Trophoblast cell (in vitro differentiated cells and primary cell): ENCODE measurements at regions not wholly inside any gene's neighbourhood (a gene's known extent, or its start where the extent isn't known, plus 50 kb on each side); places are given as distances from the start of the nearest gene placed in this dataset.

ENCODE experiments used
- DNase-seq, 2 donors: peaks; one replicate each; pipeline ENCODE4 v3.0.0-alpha.2; 2016
- H2AFZ ChIP-seq: 2 replicates; pipeline ENCODE4 v1.6.1; 2013; ENCODE audit warnings: low read length, moderate library complexity, mild to moderate bottlenecking; ENCODE audit not compliant: insufficient read depth, poor library complexity
- H2AK5ac ChIP-seq: 2 replicates; pipeline ENCODE4 v1.6.1; 2013; ENCODE audit warnings: mild to moderate bottlenecking, low read length
- H2BK120ac ChIP-seq: 2 replicates; pipeline ENCODE4 v1.6.1; 2013; ENCODE audit warnings: low read length, mild to moderate bottlenecking, moderate library complexity; ENCODE audit not compliant: insufficient read depth, poor library complexity
- H2BK12ac ChIP-seq: 2 replicates; pipeline ENCODE4 v1.6.1; 2013; ENCODE audit warnings: mild to moderate bottlenecking, low read length, moderate library complexity
- H2BK5ac ChIP-seq: 2 replicates; pipeline ENCODE4 v1.6.1; 2013; ENCODE audit warnings: low read length, low read depth, moderate library complexity, mild to moderate bottlenecking; ENCODE audit not compliant: poor library complexity
- H3K14ac ChIP-seq: 2 replicates; pipeline ENCODE4 v1.6.1; 2013; ENCODE audit warnings: mild to moderate bottlenecking, low read length
- H3K18ac ChIP-seq: 2 replicates; pipeline ENCODE4 v1.6.1; 2013; ENCODE audit warnings: mild to moderate bottlenecking, low read length
- H3K23ac ChIP-seq: 2 replicates; pipeline ENCODE4 v1.6.1; 2013; ENCODE audit warnings: low read length
- H3K27ac ChIP-seq: 2 replicates; pipeline ENCODE4 v1.5.1; 2013; ENCODE audit warnings: low read depth, mild to moderate bottlenecking, inconsistent platforms, low read length, moderate library complexity
- H3K27me3 ChIP-seq: 2 replicates; pipeline ENCODE4 v1.6.1; 2013; ENCODE audit warnings: inconsistent platforms, mild to moderate bottlenecking, low read length, moderate library complexity; ENCODE audit not compliant: insufficient read depth
- H3K36me3 ChIP-seq, 2 experiments: 1 replicate in 1 of 2; 2 replicates in 1 of 2; pipeline ENCODE4 v1.6.1; 2013; ENCODE audit warnings: low read length in 2 of 2, mild to moderate bottlenecking in 2 of 2, moderate library complexity in 1 of 2; ENCODE audit not compliant: insufficient read depth in 2 of 2, control insufficient read depth in 1 of 2
- H3K4ac ChIP-seq: 2 replicates; pipeline ENCODE4 v1.6.1; 2013; ENCODE audit warnings: low read depth, mild to moderate bottlenecking, low read length, moderate library complexity
- H3K4me1 ChIP-seq, 2 experiments: 1 replicate in 1 of 2; 2 replicates in 1 of 2; pipeline ENCODE4 v1.6.1; 2013; ENCODE audit warnings: low read length in 2 of 2, mild to moderate bottlenecking in 2 of 2, moderate library complexity in 1 of 2; ENCODE audit not compliant: insufficient read depth in 2 of 2, control insufficient read depth in 1 of 2
- H3K4me2 ChIP-seq: 2 replicates; pipeline ENCODE4 v1.6.1; 2013; ENCODE audit warnings: inconsistent platforms, mild to moderate bottlenecking, low read length, moderate library complexity
- H3K4me3 ChIP-seq: 2 replicates; pipeline ENCODE4 v1.5.1; 2013; ENCODE audit warnings: mild to moderate bottlenecking, low read depth, low read length, inconsistent platforms
- H3K79me1 ChIP-seq: one replicate; pipeline ENCODE4 v1.6.1; 2013; ENCODE audit warnings: low read length
- H3K79me2 ChIP-seq: 2 replicates; pipeline ENCODE4 v1.6.1; 2013; ENCODE audit warnings: low read length, mild to moderate bottlenecking; ENCODE audit not compliant: control insufficient read depth, insufficient read depth, poor library complexity
- H3K9ac ChIP-seq: 2 replicates; pipeline ENCODE4 v1.6.1; 2013; ENCODE audit warnings: mild to moderate bottlenecking, low read length
- H3K9me3 ChIP-seq: 2 replicates; pipeline ENCODE4 v1.6.1; 2013; ENCODE audit warnings: low read depth, mild to moderate bottlenecking, control low read depth, inconsistent platforms, low read length; ENCODE audit not compliant: insufficient read depth
- H4K12ac ChIP-seq: 2 replicates; pipeline ENCODE4 v1.6.1; 2013; ENCODE audit warnings: low read depth, mild to moderate bottlenecking, low read length, moderate library complexity
- H4K8ac ChIP-seq: 2 replicates; pipeline ENCODE4 v1.6.1; 2013; ENCODE audit warnings: low read depth, mild to moderate bottlenecking, low read length, moderate library complexity
- H4K91ac ChIP-seq: one replicate; pipeline ENCODE4 v1.6.1; 2013; ENCODE audit warnings: low read depth, mild to moderate bottlenecking, low read length, moderate library complexity
- whole genome bisulfite sequencing: extraction: QIAGEN DNeasy Blood & Tissue Kit; methylation state at CpG from one replicate; pipeline ENCODE4 v1.1.7; 2013; ENCODE audit warnings: missing lambda C conversion rate; ENCODE audit not compliant: insufficient read length, insufficient coverage; ENCODE audit errors: extremely low coverage; 5-methylcytosine and 5-hydroxymethylcytosine counted together

DNA sequence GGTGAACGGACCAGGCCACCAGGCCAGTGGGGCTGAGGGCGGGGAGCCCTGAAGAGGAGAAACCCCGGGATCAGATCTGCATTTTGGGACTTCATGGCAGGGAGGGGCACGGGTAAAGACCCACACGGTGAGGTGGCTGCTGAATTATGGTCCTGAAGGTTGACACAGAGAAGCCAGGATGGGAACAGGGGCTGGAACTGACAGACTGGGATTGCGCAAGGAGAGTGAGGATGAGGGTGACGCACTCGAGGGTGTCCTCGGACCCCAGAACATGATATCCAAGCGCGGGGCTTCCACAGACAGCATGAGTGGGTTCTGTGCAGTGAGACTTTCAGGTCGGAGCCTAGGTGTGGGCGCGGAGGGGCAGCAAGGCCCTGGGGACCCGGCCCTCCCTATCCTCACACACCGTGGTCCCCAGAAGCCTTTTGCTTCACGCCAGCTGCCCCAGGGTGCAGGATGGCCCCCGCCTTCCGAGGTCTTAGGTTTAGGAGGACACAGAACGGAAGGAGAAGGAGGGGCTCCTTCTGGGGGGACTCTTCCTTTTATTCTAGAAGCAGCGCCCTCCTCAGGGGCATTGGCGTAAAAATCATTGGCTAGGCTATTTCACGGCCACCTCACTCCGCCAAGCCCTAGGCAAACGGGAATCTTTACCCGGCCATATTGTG, 416.8 kb upstream of the HS6ST1 start:
- Histone ChIP-seq H3K27me3 (no peaks in the 10 kb centered on the region), H3K27ac (no peak overlapping the region), H4K8ac (no peak overlapping the region), H3K18ac (no peak overlapping the region), H4K91ac (no peak overlapping the region), H3K23ac (no peak overlapping the region), H3K9ac (no peak overlapping the region), H3K36me3 (no peaks in the 10 kb centered on the region), H3K4me3 (no peak overlapping the region), H3K4ac (no peak overlapping the region), H2BK12ac (no peak overlapping the region), H2AK5ac (no peak overlapping the region), H2AFZ (no peak overlapping the region), H3K9me3 (no peaks in the 10 kb centered on the region), H3K4me1 (peaks cover 7 to 10% of the 10 kb centered on the region in 2 experiments), H3K4me2 (no peak overlapping the region), H4K12ac (no peak overlapping the region), H3K14ac (no peak overlapping the region), H2BK120ac (no peak overlapping the region), H3K79me1 (no peaks in the 10 kb centered on the region), H2BK5ac (no peak overlapping the region), H3K79me2 (no peaks in the 10 kb centered on the region)
- no CpG with 5 or more reads among the region's 26 CpGs for WGBS
- DNase-seq: no peak

DNA sequence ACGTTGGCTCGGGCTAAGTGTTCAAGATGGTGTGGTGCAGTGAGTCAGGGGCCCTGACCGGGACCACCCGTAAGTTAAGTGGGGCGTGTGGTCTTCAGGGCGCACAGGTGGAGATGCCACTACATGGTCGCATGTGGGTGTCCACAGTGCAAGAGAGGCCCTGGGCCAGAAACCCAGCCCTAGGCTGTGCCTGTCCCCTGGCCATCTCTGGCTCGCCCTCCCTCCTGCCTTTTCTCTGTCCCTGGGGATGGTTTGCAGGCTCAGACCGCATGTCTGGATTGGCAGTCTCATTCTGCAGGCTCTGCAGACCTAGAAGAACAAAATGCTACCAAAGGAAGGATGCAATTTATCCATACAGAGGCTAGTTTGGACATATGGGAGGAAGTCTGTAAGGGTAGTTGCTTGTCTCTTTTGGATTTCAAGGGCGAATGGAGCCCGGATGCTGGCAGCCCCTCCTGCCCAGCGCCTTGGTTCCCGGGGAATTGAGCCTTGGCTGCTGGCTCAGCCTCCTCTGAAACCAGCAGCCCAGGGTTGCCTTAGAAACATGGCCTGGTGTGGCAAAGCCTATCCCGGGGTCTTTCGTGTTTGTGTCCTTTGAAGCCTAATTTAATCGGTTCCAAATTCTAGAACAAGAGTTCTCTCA, 417.5 kb upstream of the HS6ST1 start:
- H2BK5ac ChIP-seq: no peak overlapping the region
- H3K36me3 ChIP-seq: no peaks in the 10 kb centered on the region
- no peaks in the 10 kb centered on the region for H3K9me3 ChIP-seq
- no peak overlapping the region for H4K91ac ChIP-seq
- H3K27ac ChIP-seq: no peak overlapping the region
- WGBS: no CpG with 5 or more reads among the region's 16 CpGs
- H3K18ac ChIP-seq: no peak overlapping the region
- H4K12ac ChIP-seq: no peak overlapping the region
- no peak overlapping the region for H2AK5ac ChIP-seq
- H3K27me3 ChIP-seq: no peaks in the 10 kb centered on the region
- DNase-seq: peak in 1 of 2 donors; percentile 37
- no peak overlapping the region for H4K8ac ChIP-seq
- peaks cover 7 to 10% of the 10 kb centered on the region in 2 experiments for H3K4me1 ChIP-seq
- no peak overlapping the region for H3K4ac ChIP-seq
- H3K79me2 ChIP-seq: no peaks in the 10 kb centered on the region
- H3K23ac ChIP-seq: no peak overlapping the region
- no peak overlapping the region for H2AFZ ChIP-seq
- no peak overlapping the region for H3K14ac ChIP-seq
- H3K4me3 ChIP-seq: no peak overlapping the region
- no peak overlapping the region for H3K9ac ChIP-seq
- no peak overlapping the region for H2BK120ac ChIP-seq
- no peak overlapping the region for H2BK12ac ChIP-seq
- no peaks in the 10 kb centered on the region for H3K79me1 ChIP-seq
- no peak overlapping the region for H3K4me2 ChIP-seq

DNA sequence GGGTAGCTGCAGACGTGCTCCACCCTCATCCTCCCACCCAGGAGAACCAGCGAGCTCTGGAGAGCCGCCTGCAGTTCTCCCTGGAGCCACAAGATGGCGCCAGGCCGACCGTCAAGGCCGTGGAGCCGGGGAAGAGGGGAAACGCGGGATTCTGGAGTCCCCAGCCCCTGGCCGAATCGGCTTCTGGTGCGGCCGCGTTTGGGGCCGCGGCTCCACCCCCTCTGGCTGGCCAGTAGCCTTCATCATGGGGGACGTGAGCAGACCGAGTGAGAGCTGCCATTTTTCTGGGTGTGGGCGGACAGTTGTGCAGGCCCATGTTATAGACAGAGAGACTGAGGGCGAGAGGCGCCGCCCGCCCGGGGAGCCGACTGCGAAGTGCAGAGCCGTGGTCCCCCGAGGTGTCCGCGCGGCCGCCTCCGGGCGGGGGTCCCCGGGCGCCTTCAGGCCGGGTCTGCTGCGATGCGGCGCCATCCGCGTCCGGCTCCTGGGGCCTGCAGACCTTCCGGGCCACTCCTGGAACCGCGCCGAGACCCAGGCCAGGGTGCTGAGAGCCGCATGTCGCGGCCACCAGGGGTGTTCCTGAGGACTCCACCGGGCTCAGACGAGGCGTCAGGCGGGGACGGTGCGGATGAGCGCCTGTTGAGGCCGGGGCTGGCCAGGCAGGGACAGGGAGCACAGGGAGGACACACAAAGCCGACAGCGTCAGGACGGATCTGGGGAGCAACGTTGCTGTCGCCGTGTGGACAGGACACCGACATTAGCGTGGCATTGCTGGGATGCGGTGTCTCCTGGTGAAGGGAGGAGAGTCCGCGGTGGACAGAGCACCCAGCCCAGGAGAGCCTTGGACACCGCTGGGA, 418.2 kb upstream of the HS6ST1 start:
- WGBS: no CpG with 5 or more reads among the region's 71 CpGs
- no peak overlapping the region for H3K4me3 ChIP-seq

DNA sequence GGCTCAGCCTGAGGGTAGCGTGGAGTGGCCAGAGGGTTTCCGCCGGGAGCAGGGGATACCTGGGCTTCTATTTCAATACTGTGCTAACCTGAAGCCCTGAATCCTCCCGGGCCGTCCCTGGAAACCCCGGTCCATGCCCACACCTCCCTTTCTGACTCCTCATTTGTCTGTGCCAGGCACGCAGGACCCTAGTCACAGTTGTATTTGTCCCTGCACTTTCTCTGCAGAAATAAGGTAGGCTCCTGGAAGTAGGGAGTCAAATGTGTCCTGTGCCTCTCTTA, 418.8 kb upstream of the HS6ST1 start:
- no peak for DNase-seq
- Histone ChIP-seq H3K79me1 (no peaks in the 10 kb centered on the region), H4K12ac (no peak overlapping the region), H2AFZ (no peak overlapping the region), H3K36me3 (no peaks in the 10 kb centered on the region), H3K79me2 (no peaks in the 10 kb centered on the region), H3K9me3 (no peaks in the 10 kb centered on the region), H4K91ac (no peak overlapping the region), H3K4me2 (no peak overlapping the region), H4K8ac (no peak overlapping the region), H2BK12ac (no peak overlapping the region), H2AK5ac (no peak overlapping the region), H2BK5ac (no peak overlapping the region), H3K18ac (no peak overlapping the region), H3K4me3 (no peak overlapping the region), H3K4me1 (peaks cover 7 to 10% of the 10 kb centered on the region in 2 experiments), H3K27ac (no peak overlapping the region), H3K23ac (no peak overlapping the region), H3K9ac (no peak overlapping the region), H2BK120ac (no peak overlapping the region), H3K14ac (no peak overlapping the region), H3K27me3 (no peaks in the 10 kb centered on the region), H3K4ac (no peak overlapping the region)
- no CpG with 5 or more reads among the region's 7 CpGs for WGBS

More for the DNA sequence above, 418.2 kb upstream of the HS6ST1 start:
- H2BK5ac ChIP-seq: no peak overlapping the region
- H3K79me2 ChIP-seq: no peaks in the 10 kb centered on the region
- H4K8ac ChIP-seq: peak overlapping the region; percentile 6
- no peaks in the 10 kb centered on the region for H3K36me3 ChIP-seq
- H2AK5ac ChIP-seq: no peak overlapping the region
- peak; percentile 85 to 94 for DNase-seq
- no peaks in the 10 kb centered on the region for H3K9me3 ChIP-seq
- H3K4me2 ChIP-seq: peak overlapping the region; percentile 50
- H4K12ac ChIP-seq: no peak overlapping the region
- H3K79me1 ChIP-seq: no peaks in the 10 kb centered on the region
- no peak overlapping the region for H2BK120ac ChIP-seq
- H3K27me3 ChIP-seq: no peaks in the 10 kb centered on the region
- no peak overlapping the region for H3K4ac ChIP-seq
- no peak overlapping the region for H3K18ac ChIP-seq
- no peak overlapping the region for H2AFZ ChIP-seq
- no peak overlapping the region for H3K9ac ChIP-seq
- H2BK12ac ChIP-seq: no peak overlapping the region
- no peak overlapping the region for H3K23ac ChIP-seq
- no peak overlapping the region for H4K91ac ChIP-seq
- peaks cover 7 to 10% of the 10 kb centered on the region in 2 experiments for H3K4me1 ChIP-seq
- no peak overlapping the region for H3K14ac ChIP-seq
- H3K27ac ChIP-seq: no peak overlapping the region
